D721Med (cell line): ENCODE measurements at regions not wholly inside any gene's neighbourhood (a gene's known extent, or its start where the extent isn't known, plus 50 kb on each side); places are given as distances from the start of the nearest gene placed in this dataset.
"Not testable (repeated sequence)": the region's sequence is repeated elsewhere in the genome, so short reads cannot be mapped to it uniquely, and the experiment has no call there.

Source experiments
- DNase-seq: peaks from one replicate; pipeline ENCODE4 v3.0.0; 2011; ENCODE audit warnings: low spot score; ENCODE audit not compliant: insufficient read length
- FAIRE-seq: peaks from 2 replicates; lab custom pipeline; 2011; peaks lifted over from hg19 to GRCh38; lab: Jason Lieb, UNC
- TF ChIP-seq, protein P1 (sequence below): IDR thresholded peaks from 2 replicates; pipeline ENCODE4 v1.5.1; 2012; ENCODE audit warnings: mild to moderate bottlenecking, control low read depth; ENCODE audit not compliant: insufficient read depth; ENCODE audit errors: missing control alignments

DNA sequence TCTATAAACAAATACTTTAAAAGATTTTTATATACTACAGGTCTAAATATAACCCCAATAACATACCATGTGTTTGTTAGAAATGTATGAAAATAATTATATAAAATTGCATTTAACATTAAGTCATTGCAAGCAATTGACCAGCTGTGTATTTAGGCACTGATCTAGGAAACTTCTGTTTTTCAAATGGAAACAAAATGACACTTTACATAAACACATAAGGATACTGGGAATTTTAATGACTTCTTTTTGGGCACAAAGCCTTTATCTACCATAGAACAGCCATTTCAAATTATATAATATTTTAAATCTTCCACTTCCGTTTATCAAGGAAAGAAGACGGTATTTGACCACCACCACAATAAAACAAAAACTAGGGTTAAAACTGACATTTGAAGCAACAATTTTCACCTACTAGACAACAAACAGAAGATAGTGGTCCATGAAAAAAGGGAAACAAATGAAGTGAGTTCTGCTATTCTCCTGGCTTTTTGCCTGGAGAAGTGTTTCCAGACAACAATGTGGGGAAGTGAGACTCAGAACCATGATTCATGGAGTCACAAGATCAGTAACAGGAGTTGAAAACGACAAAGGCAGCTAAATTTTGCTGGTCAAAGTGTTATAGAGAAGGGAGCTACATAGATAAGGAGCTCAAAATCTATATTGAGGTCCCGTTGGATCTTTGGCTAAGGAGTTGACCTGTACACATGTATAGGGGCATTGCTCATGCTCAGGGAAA, 475.1 kb downstream of the TRHDE start:
- TF ChIP-seq, protein P1, sequence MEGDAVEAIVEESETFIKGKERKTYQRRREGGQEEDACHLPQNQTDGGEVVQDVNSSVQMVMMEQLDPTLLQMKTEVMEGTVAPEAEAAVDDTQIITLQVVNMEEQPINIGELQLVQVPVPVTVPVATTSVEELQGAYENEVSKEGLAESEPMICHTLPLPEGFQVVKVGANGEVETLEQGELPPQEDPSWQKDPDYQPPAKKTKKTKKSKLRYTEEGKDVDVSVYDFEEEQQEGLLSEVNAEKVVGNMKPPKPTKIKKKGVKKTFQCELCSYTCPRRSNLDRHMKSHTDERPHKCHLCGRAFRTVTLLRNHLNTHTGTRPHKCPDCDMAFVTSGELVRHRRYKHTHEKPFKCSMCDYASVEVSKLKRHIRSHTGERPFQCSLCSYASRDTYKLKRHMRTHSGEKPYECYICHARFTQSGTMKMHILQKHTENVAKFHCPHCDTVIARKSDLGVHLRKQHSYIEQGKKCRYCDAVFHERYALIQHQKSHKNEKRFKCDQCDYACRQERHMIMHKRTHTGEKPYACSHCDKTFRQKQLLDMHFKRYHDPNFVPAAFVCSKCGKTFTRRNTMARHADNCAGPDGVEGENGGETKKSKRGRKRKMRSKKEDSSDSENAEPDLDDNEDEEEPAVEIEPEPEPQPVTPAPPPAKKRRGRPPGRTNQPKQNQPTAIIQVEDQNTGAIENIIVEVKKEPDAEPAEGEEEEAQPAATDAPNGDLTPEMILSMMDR, result no peak
- no peak for DNase-seq
- FAIRE-seq, result no peak

DNA sequence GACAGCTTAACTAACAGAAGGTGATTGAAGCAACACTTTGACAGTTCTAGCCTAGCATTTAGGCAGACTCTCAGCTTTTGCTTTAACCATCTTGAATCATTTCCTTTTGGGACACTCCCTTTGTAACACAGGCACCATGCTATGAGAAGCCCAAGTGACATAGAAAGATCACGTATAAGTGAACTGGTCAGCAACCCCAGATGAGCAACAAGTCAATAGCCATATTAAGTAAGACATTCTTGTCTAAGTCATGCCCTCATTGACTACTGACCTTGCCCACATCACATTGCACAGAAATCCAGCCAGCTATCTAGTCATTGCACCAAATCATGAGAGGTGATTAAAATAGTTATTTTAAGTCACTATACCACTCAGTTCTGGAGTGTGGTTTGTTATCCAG, 476.8 kb downstream of the TRHDE start:
- no peak for DNase-seq
- TF ChIP-seq, protein P1, result no peak
- no peak for FAIRE-seq

DNA sequence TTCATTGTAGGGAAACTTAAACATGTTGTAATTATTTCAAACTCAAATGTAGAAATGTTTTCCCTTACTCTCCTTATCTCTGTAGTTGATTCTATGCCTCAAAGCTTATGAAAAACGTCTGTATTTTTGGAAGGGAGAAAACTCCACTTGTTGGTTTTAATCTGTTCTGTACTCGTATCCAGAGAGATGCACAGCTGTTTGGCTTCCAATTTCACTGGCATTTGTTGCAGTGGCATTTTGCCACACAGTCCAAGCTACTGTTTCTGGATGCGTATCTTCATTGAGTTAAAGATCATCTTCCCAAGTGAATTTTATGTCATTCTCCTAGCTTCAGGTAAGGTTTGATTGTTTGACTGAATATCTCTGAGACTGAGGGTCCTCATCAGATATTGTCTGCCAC, 481.4 kb downstream of the TRHDE start:
- FAIRE-seq, result no peak

DNA sequence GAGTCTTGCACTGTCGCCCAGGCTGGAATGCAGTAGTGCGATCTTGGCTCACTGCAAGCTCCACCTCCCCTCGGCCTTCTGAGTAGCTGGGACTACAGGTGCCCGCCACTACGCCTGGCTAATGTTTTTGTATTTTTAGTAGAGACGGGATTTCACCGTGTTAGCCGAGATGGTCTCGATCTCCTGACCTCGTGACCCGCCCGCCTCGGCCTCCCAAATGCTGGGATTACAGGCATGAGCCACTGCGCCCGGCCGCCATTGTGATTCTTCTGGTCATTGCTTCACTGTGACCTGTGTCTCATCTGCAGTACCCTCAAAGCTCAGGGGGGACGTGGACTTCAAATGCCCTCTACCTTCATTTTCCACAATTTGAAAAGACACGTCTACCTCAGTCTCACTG, 481.9 kb downstream of the TRHDE start:
- DNase-seq, FAIRE-seq: not testable (repeated sequence)

More for the DNA sequence above, 481.4 kb downstream of the TRHDE start:
- DNase-seq, result no peak
- TF ChIP-seq, protein P1, result no peak

DNA sequence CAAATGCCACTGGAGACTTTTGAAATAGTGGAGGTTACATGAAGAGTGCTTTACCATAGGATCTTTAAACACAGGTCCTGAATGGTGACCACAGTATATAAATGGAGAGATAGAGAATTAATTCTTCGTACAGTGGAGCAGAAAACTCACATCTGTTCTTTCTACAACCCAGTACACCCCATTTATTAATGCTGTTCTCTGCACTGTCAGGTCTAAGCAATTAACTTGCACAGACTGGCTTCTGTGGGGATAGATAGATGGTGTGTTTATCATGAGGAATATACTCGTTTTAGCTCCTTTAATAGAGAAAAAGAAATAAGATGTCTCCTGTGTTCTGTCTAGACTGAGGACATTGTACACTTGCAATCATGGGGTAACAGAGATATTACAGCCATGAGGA, 494.3 kb downstream of the TRHDE start:
- no peak for DNase-seq
- FAIRE-seq, result no peak
- TF ChIP-seq, protein P1, result no peak

DNA sequence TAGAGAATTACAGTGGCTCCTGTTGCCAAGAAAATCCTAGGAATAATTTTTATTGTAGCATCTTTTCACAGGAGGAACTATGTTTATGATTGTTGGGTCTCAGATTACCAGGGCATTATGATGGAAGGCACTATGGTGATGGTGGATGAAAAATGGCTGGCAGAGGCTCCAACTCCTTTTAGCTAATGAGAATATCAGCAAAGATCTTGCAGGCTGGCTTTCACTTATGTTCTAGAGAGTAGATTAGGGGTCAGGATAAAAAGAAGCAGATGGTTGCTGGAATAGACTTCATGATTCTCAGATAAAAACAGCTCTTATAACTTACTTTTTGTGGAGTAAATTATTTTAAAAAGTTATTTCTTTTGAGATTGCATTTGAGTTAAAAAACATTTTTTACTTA, 501.9 kb downstream of the TRHDE start:
- DNase-seq, result no peak

DNA sequence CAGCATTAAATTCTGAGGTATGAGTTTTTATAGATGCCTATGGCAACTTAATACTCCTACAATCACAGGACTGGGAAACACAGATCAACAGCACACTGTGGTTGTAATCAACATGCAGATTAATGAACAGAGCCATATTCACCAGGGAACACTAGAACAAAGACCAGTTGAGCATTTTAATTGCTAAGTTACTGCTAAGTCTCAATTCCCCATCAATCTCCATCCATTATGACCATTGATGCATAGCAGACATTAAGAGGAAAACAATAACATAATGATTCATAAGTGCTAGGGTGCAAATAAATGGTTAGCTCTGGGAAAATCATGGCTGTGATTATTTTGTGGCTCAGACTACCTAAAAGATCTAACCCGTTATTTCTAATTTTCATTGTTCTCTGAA, 505.6 kb downstream of the TRHDE start:
- TF ChIP-seq, protein P1, result no peak
- DNase-seq, result no peak
- FAIRE-seq, result no peak

More for the DNA sequence above, 501.9 kb downstream of the TRHDE start:
- no peak for FAIRE-seq
- TF ChIP-seq, protein P1, result no peak
